Liver (tissue), 7 donors: ENCODE measurements at regions not wholly inside any gene's neighbourhood (a gene's known extent, or its start where the extent isn't known, plus 50 kb on each side); places are given as distances from the start of the nearest gene placed in this dataset.

ENCODE experiments used
- DNase-seq: peaks from one replicate; pipeline ENCODE4 v3.0.0-alpha.2; 2017; ENCODE audit warnings: low spot score
- H3K27ac ChIP-seq, 2 donors: one replicate each; pipeline ENCODE4 v1.7.0; 2013; ENCODE audit warnings: inconsistent platforms in 2 of 2, low read length in 2 of 2, control low read depth in 1 of 2, low read depth in 1 of 2, mild to moderate bottlenecking in 1 of 2
- H3K27me3 ChIP-seq, 4 donors: one replicate each; pipeline versions ENCODE4 v1.6.1 to v1.7.0; 2013; ENCODE audit warnings: low read length in 3 of 4, inconsistent platforms in 1 of 4, mild to moderate bottlenecking in 1 of 4, moderate library complexity in 1 of 4; ENCODE audit not compliant: control insufficient read depth in 4 of 4, insufficient read depth in 4 of 4
- H3K36me3 ChIP-seq, 4 donors: one replicate each; pipeline versions ENCODE4 v1.6.1 to v1.7.0; 2013; ENCODE audit warnings: low read length in 3 of 4, mild to moderate bottlenecking in 3 of 4, low read depth in 1 of 4, moderate library complexity in 1 of 4; ENCODE audit not compliant: control insufficient read depth in 4 of 4, insufficient read depth in 3 of 4
- H3K4me1 ChIP-seq, 4 donors: one replicate each; pipeline versions ENCODE4 v1.6.1 to v1.7.0; 2013; ENCODE audit warnings: low read length in 3 of 4, mild to moderate bottlenecking in 3 of 4, moderate library complexity in 1 of 4; ENCODE audit not compliant: control insufficient read depth in 4 of 4, insufficient read depth in 4 of 4
- H3K4me3 ChIP-seq, 3 donors: one replicate each; pipeline versions ENCODE4 v1.6.1 to v1.7.0; 2013; ENCODE audit warnings: low read length in 3 of 3, control low read depth in 1 of 3, low read depth in 1 of 3, mild to moderate bottlenecking in 1 of 3
- H3K9ac ChIP-seq, 2 donors: one replicate each; pipeline ENCODE4 v1.7.0; 2013; ENCODE audit warnings: low read length in 2 of 2, mild to moderate bottlenecking in 2 of 2, moderate library complexity in 2 of 2, control low read depth in 1 of 2, low read depth in 1 of 2
- H3K9me3 ChIP-seq, 4 donors: one replicate each; pipeline versions ENCODE4 v1.6.1 to v1.7.0; 2013; ENCODE audit warnings: low read length in 3 of 4; ENCODE audit not compliant: control insufficient read depth in 4 of 4
- EGR1 ChIP-seq, 2 donors: IDR thresholded peaks; 2 replicates each; pipeline ENCODE4 v1.6.1; 2016 to 2018; ENCODE audit warnings: antibody characterized with exemption in 2 of 2, low read depth in 2 of 2
- FOXA1 ChIP-seq: IDR thresholded peaks from 2 replicates; pipeline ENCODE4 v1.6.1; 2016; ENCODE audit warnings: antibody characterized with exemption
- FOXA2 ChIP-seq: IDR thresholded peaks from 2 replicates; pipeline ENCODE4 v1.6.1; 2016; ENCODE audit warnings: antibody characterized with exemption
- GABPA ChIP-seq, 2 donors: IDR thresholded peaks in 1 of 2; conservative IDR thresholded peaks in 1 of 2; 2 replicates each; pipeline ENCODE4 v1.6.1; 2016; ENCODE audit warnings: antibody characterized with exemption in 2 of 2, mild to moderate bottlenecking in 1 of 2, moderate library complexity in 1 of 2
- HNF4A ChIP-seq, 2 donors: conservative IDR thresholded peaks; 2 replicates each; pipeline ENCODE4 v1.6.1; 2016; ENCODE audit warnings: antibody characterized with exemption in 2 of 2, mild to moderate bottlenecking in 2 of 2
- HNF4G ChIP-seq: IDR thresholded peaks from 2 replicates; pipeline ENCODE4 v1.6.1; 2016; ENCODE audit warnings: antibody characterized with exemption
- JUND ChIP-seq, 2 donors: IDR thresholded peaks; 2 replicates each; pipeline ENCODE4 v1.6.1; 2016; ENCODE audit warnings: antibody characterized with exemption in 2 of 2
- NR2F2 ChIP-seq: IDR thresholded peaks from 2 replicates; pipeline ENCODE4 v1.6.1; 2016; ENCODE audit warnings: antibody characterized with exemption
- RAD21 ChIP-seq, 2 donors: IDR thresholded peaks; 2 replicates each; pipeline ENCODE4 v1.6.1; 2016; ENCODE audit warnings: antibody characterized with exemption in 2 of 2, mild to moderate bottlenecking in 2 of 2
- RXRA ChIP-seq, 2 donors: IDR thresholded peaks; 2 replicates each; pipeline ENCODE4 v1.6.1; 2017 to 2018; ENCODE audit warnings: antibody characterized with exemption in 2 of 2, mild to moderate bottlenecking in 1 of 2
- SP1 ChIP-seq: IDR thresholded peaks from 2 replicates; pipeline ENCODE4 v1.6.1; 2018; ENCODE audit warnings: antibody characterized with exemption, mild to moderate bottlenecking
- TAF1 ChIP-seq: conservative IDR thresholded peaks from 2 replicates; pipeline ENCODE4 v1.6.1; 2016; ENCODE audit warnings: antibody characterized with exemption, mild to moderate bottlenecking
- YY1 ChIP-seq: IDR thresholded peaks from 2 replicates; pipeline ENCODE4 v1.6.1; 2016; ENCODE audit warnings: antibody characterized with exemption, mild to moderate bottlenecking
- WGBS: extraction: QIAGEN DNeasy Blood & Tissue Kit; methylation state at CpG from one replicate; pipeline ENCODE4 v1.1.7; 2013; 5-methylcytosine and 5-hydroxymethylcytosine counted together
- TF ChIP-seq, protein P1 (sequence below): IDR thresholded peaks from 2 replicates; pipeline ENCODE4 v1.6.1; 2016; ENCODE audit warnings: antibody characterized with exemption, mild to moderate bottlenecking
- TF ChIP-seq, protein P2 (sequence below): IDR thresholded peaks from 2 replicates; pipeline ENCODE4 v1.6.1; 2016; ENCODE audit warnings: antibody characterized with exemption
- TF ChIP-seq, protein P3 (sequence below): IDR thresholded peaks from 2 replicates; pipeline ENCODE4 v1.6.1; 2016; ENCODE audit warnings: antibody characterized with exemption
- TF ChIP-seq, protein P4 (sequence below): IDR thresholded peaks from 2 replicates; pipeline ENCODE4 v1.6.1; 2016; ENCODE audit warnings: antibody characterized with exemption
- donor health status: healthy.
- donor health status: healthy.
- donor health status: healthy.
- donor health status: healthy.

DNA sequence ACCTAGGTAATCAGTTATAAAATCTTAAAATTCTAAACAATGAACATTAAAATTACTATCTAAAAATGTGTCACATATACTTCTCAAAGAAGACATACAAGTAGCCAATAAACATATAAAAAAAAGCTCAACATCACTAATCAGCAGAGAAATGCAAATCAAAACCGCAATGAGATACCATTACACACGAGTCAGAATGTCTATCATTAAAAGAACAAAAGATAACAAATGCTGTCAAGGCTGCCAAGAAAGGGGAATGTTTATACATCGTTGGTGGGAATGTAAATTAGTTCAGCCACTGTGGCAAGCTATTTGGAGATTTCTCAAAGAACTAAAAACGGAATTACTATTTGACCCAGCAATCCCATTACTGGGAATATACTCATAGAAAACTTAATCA is 310.3 kb upstream of the EDNRB start:
- H3K27me3 ChIP-seq: no peaks in the 10 kb centered on the region
- H3K9ac ChIP-seq: no peak overlapping the region
- no peaks in the 10 kb centered on the region for H3K4me1 ChIP-seq
- no peak overlapping the region for H3K4me3 ChIP-seq
- 53% methylated on average over 4 of the region's 4 CpGs for WGBS
- no peak overlapping the region for H3K27ac ChIP-seq
- no peak for DNase-seq
- no peaks in the 10 kb centered on the region for H3K9me3 ChIP-seq
- TF ChIP-seq JUND (IDR thresholded peaks at IDR 0.05) (no peak), HNF4A (conservative IDR thresholded peaks at IDR 0.05) (no peak), RAD21 (IDR thresholded peaks at IDR 0.05) (no peak), YY1 (no peak), NR2F2 (no peak), TAF1 (no peak), SP1 (no peak)
- TF ChIP-seq, protein P1, sequence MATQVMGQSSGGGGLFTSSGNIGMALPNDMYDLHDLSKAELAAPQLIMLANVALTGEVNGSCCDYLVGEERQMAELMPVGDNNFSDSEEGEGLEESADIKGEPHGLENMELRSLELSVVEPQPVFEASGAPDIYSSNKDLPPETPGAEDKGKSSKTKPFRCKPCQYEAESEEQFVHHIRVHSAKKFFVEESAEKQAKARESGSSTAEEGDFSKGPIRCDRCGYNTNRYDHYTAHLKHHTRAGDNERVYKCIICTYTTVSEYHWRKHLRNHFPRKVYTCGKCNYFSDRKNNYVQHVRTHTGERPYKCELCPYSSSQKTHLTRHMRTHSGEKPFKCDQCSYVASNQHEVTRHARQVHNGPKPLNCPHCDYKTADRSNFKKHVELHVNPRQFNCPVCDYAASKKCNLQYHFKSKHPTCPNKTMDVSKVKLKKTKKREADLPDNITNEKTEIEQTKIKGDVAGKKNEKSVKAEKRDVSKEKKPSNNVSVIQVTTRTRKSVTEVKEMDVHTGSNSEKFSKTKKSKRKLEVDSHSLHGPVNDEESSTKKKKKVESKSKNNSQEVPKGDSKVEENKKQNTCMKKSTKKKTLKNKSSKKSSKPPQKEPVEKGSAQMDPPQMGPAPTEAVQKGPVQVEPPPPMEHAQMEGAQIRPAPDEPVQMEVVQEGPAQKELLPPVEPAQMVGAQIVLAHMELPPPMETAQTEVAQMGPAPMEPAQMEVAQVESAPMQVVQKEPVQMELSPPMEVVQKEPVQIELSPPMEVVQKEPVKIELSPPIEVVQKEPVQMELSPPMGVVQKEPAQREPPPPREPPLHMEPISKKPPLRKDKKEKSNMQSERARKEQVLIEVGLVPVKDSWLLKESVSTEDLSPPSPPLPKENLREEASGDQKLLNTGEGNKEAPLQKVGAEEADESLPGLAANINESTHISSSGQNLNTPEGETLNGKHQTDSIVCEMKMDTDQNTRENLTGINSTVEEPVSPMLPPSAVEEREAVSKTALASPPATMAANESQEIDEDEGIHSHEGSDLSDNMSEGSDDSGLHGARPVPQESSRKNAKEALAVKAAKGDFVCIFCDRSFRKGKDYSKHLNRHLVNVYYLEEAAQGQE: no peak
- no peaks in the 10 kb centered on the region for H3K36me3 ChIP-seq

- Histone ChIP-seq H3K27ac (no peak overlapping the region), H3K9me3 (no peaks in the 10 kb centered on the region), H3K27me3 (no peaks in the 10 kb centered on the region), H3K4me3 (no peak overlapping the region), H3K4me1 (no peaks in the 10 kb centered on the region), H3K9ac (no peak overlapping the region), H3K36me3 (no peaks in the 10 kb centered on the region)
- no peak for TF ChIP-seq NR2F2
- no peak for TF ChIP-seq FOXA1
- TF ChIP-seq, protein P2, sequence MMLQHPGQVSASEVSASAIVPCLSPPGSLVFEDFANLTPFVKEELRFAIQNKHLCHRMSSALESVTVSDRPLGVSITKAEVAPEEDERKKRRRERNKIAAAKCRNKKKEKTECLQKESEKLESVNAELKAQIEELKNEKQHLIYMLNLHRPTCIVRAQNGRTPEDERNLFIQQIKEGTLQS: no peak
- no peak for TF ChIP-seq HNF4A (conservative IDR thresholded peaks at IDR 0.05)
- TF ChIP-seq RAD21 (IDR thresholded peaks at IDR 0.05): no peak
- TF ChIP-seq JUND (IDR thresholded peaks at IDR 0.05): no peak
- no peak for TF ChIP-seq RXRA (IDR thresholded peaks at IDR 0.05)
- TF ChIP-seq, protein P1: no peak
- TF ChIP-seq, protein P3, sequence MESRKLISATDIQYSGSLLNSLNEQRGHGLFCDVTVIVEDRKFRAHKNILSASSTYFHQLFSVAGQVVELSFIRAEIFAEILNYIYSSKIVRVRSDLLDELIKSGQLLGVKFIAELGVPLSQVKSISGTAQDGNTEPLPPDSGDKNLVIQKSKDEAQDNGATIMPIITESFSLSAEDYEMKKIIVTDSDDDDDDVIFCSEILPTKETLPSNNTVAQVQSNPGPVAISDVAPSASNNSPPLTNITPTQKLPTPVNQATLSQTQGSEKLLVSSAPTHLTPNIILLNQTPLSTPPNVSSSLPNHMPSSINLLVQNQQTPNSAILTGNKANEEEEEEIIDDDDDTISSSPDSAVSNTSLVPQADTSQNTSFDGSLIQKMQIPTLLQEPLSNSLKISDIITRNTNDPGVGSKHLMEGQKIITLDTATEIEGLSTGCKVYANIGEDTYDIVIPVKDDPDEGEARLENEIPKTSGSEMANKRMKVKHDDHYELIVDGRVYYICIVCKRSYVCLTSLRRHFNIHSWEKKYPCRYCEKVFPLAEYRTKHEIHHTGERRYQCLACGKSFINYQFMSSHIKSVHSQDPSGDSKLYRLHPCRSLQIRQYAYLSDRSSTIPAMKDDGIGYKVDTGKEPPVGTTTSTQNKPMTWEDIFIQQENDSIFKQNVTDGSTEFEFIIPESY: no peak
- no peak for TF ChIP-seq SP1
- TF ChIP-seq TAF1: no peak
- TF ChIP-seq, protein P4, sequence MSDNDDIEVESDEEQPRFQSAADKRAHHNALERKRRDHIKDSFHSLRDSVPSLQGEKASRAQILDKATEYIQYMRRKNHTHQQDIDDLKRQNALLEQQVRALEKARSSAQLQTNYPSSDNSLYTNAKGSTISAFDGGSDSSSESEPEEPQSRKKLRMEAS: no peak
- no peak for TF ChIP-seq HNF4G
- TF ChIP-seq YY1: no peak
- no peak for TF ChIP-seq FOXA2
- no peak for TF ChIP-seq GABPA (IDR thresholded peaks at IDR 0.05 in 1 of 2, conservative IDR thresholded peaks at IDR 0.05 in 1 of 2)
- TF ChIP-seq EGR1 (IDR thresholded peaks at IDR 0.05; ENCODE audit: low read depth in 2 of 2): no peak
- WGBS: 49% methylated on average over 1 of the region's 1 CpG
- no peak for DNase-seq
Observed at GRCh38 chr13:78228211-78228610, 309.6 kb upstream of the EDNRB start.
